GM21447 (cell line): ENCODE measurements at regions not wholly inside any gene's neighbourhood (a gene's known extent, or its start where the extent isn't known, plus 50 kb on each side); places are given as distances from the start of the nearest gene placed in this dataset.

Experiments used
- ATAC-seq: cut with Tn5 transposase; IDR thresholded peaks from one replicate; pipeline ENCODE4 v1.9.1; 2021; ENCODE audit not compliant: unreplicated experiment

DNA sequence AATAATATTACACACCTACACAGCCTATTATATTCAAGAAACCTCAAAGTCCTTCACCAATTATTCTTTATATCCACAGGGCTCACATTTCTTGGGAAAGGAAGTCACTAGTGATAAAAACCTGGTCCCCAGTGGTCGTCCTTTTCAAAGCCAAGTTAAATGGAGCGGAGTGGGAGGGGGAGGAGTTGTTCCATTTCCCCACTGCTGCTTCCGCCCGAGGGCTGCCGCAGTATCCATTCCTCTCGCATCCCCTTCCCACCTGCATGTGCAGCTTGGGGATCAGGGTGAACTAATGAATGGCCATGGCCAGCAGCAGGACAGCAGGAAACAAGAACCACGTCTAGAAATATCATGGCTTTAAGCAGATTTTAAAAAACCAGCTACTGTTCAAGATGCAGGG lies 76.4 kb upstream of the SEMA6D start:
- no peak for ATAC-seq

DNA sequence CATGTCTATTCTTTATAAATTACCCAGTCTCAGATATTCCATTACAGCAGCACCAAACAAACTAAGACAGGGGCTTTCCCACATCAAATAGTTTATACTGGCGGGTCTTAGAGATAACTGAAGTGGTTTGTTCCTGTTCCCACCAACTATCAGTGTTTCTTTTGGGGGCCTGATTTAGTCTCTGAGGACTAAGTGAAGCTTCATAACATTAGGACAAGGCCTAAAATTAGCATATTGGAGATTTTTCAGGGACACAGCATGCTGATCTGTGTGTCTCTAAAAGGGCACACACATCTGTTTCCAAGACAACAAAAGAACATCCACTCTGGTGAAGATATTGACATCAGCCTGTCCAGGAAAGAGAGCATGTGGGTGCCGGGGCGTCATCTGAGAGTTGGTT lies 72.6 kb upstream of the SEMA6D start:
- no peak for ATAC-seq

GRCh38 chr15:47650564-47650963 lies 66.7 kb upstream of the SEMA6D start:
- ATAC-seq = no peak

DNA sequence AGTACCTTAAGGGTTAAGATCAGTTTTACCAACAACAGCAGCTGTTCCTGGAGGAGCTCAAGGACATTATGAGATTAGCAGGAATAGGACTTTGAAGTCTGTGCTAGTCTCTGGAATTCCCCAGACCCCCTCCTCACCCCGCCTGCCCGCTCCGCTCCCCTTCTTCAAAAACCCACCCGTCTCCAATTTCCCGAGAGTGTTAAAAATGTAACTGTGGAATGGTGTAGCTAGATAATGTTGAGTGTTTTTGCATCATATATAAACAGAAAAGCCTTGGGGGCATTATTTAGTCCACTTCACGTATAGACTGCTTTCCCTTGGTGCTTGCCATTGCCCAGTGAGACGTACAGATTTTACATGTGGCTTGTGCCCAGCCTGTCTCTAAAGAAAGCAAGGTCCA lies 65.0 kb upstream of the SEMA6D start:
- ATAC-seq = no peak

- ATAC-seq = no peak
Observed at GRCh38 chr15:47652844-47653243, 64.5 kb upstream of the SEMA6D start.

- ATAC-seq = no peak
Observed at GRCh38 chr15:47661661-47662180, 55.6 kb upstream of the SEMA6D start.

DNA sequence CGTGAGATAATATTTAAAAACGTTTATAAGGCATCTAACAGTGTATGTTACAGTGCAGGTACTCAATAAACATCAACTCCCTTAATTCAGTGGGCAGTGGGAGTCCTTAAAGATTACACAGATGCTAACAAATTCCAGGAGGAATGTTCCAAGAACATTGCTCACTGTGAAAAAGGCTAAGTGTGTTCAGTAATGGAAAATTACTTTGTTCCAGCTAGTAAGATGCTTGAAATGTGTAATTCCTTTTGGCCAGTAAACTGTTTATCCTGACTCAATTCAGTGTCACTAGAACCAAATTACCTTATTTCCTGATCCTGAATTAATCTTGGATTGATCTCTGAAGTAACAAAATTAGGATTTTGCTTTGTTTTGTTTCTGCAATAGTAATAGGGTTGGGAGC lies 54.2 kb upstream of the SEMA6D start:
- no peak for ATAC-seq
